ENCODE measurements at regions not wholly inside any gene's neighbourhood (a gene's known extent, or its start where the extent isn't known, plus 50 kb on each side); places are given as distances from the start of the nearest gene placed in this dataset.

- Histone ChIP-seq H3K27ac (ENCODE audit: control insufficient read depth, insufficient read depth) (no peak overlapping the region), H2AFZ (ENCODE audit: control insufficient read depth, low read depth, low read length) (no peak overlapping the region), H3K27me3 (replicated peaks in 1 of 2; ENCODE audit: control insufficient read depth in 2 of 2, insufficient read depth in 2 of 2, low read length in 1 of 2) (no peaks in the 10 kb centered on the region), H3K36me3 (ENCODE audit: control insufficient read depth in 2 of 2, insufficient read depth in 2 of 2, low read length in 1 of 2) (no peaks in the 10 kb centered on the region), H3K9ac (ENCODE audit: control insufficient read depth, insufficient read depth, low read length) (no peak overlapping the region), H3K4me1 (ENCODE audit: control insufficient read depth, insufficient read depth, low read length) (no peaks in the 10 kb centered on the region), H3K9me3 (replicated peaks; ENCODE audit: control insufficient read depth, insufficient read depth, low read length) (no peaks in the 10 kb centered on the region), H3K79me2 (ENCODE audit: control insufficient read depth, insufficient read depth, low read length) (no peaks in the 10 kb centered on the region), H3K4me3 (no peak overlapping the region), H3K4me2 (ENCODE audit: control insufficient read depth, insufficient read depth) (no peak overlapping the region), H4K20me1 (ENCODE audit: control insufficient read depth, insufficient read depth) (no peaks in the 10 kb centered on the region)
- ChIA-PET CTCF (interaction anchor here (1.2 kb wide), 1 partner anchor 9 kb away, joined by 3 read pairs; no protein-coding TSS in a partner anchor), SMC1A (ENCODE audit: uncharacterized antibody, unreplicated experiment) (interaction anchor here (0.6 kb wide), 1 partner anchor 93 kb away, joined by 3 read pairs; no protein-coding TSS in a partner anchor), POLR2A (no interaction called here), RAD21 (ENCODE audit: unreplicated experiment) (no interaction called here)
- TF ChIP-seq, protein P1, sequence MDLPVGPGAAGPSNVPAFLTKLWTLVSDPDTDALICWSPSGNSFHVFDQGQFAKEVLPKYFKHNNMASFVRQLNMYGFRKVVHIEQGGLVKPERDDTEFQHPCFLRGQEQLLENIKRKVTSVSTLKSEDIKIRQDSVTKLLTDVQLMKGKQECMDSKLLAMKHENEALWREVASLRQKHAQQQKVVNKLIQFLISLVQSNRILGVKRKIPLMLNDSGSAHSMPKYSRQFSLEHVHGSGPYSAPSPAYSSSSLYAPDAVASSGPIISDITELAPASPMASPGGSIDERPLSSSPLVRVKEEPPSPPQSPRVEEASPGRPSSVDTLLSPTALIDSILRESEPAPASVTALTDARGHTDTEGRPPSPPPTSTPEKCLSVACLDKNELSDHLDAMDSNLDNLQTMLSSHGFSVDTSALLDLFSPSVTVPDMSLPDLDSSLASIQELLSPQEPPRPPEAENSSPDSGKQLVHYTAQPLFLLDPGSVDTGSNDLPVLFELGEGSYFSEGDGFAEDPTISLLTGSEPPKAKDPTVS (IDR thresholded peaks at IDR 0.05; ENCODE audit: low read depth, low read length), result no peak
- TF ChIP-seq YBX1 (IDR thresholded peaks at IDR 0.05) (no peak), MYC (IDR thresholded peaks at IDR 0.05; ENCODE audit: insufficient read depth, insufficient read length, insufficient replicate concordance, low read length, severe bottlenecking) (no peak), YY1 (IDR thresholded peaks at IDR 0.05; ENCODE audit: low read depth, low read length) (no peak), ZNF622 (IDR thresholded peaks at IDR 0.05) (no peak), STAT1 (conservative IDR thresholded peaks at IDR 0.05) (no peak), TBL1XR1 (IDR thresholded peaks at IDR 0.05; ENCODE audit: low read depth, low read length) (no peak), CBX3 (IDR thresholded peaks at IDR 0.05; ENCODE audit: borderline replicate concordance, low read depth) (no peak), BCL11A (IDR thresholded peaks at IDR 0.05; ENCODE audit: low read depth, low read length) (no peak), IRF3 (IDR thresholded peaks at IDR 0.05) (no peak), BCL3 (IDR thresholded peaks at IDR 0.05; ENCODE audit: borderline replicate concordance, insufficient read depth, low read depth, low read length, poor library complexity, severe bottlenecking) (no peak), NFIC (IDR thresholded peaks at IDR 0.05; ENCODE audit: low read depth, low read length) (no peak)
- TF ChIP-seq, protein P2, sequence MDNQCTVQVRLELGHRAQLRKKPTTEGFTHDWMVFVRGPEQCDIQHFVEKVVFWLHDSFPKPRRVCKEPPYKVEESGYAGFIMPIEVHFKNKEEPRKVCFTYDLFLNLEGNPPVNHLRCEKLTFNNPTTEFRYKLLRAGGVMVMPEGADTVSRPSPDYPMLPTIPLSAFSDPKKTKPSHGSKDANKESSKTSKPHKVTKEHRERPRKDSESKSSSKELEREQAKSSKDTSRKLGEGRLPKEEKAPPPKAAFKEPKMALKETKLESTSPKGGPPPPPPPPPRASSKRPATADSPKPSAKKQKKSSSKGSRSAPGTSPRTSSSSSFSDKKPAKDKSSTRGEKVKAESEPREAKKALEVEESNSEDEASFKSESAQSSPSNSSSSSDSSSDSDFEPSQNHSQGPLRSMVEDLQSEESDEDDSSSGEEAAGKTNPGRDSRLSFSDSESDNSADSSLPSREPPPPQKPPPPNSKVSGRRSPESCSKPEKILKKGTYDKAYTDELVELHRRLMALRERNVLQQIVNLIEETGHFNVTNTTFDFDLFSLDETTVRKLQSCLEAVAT (IDR thresholded peaks at IDR 0.05), result no peak
- ATAC-seq (no peak), DNase-seq (ENCODE audit: low read depth, low spot score) (no peak), FAIRE-seq (no peak)
- in situ Hi-C loops (cut with MboI) (no loop called here), intact Hi-C loops (cut with micrococcal nuclease; ENCODE audit: unreplicated experiment) (no loop called here)
- no TSS peak for BruUV-seq (replicated peaks)
- WGBS (ENCODE audit: insufficient coverage, insufficient replicate concordance, low lambda C conversion rate, missing lambda C conversion rate), result 24% methylated on average over 8 of the region's 8 CpGs
Measured at GRCh38 chr6:50992704-50993625, 174.3 kb downstream of the TFAP2B start.

Data from GM12878 (cell line).